Femur (tissue), 1 donor: ENCODE measurements at regions not wholly inside any gene's neighbourhood (a gene's known extent, or its start where the extent isn't known, plus 50 kb on each side); places are given as distances from the start of the nearest gene placed in this dataset.

ENCODE experiments used
- DNase-seq: peaks from one replicate; pipeline ENCODE4 v3.0.0-alpha.2; 2017

- peak; percentile 47 for DNase-seq
Observed at GRCh38 chr2:5845798-5846330, 153.7 kb downstream of the SOX11 start.

DNA sequence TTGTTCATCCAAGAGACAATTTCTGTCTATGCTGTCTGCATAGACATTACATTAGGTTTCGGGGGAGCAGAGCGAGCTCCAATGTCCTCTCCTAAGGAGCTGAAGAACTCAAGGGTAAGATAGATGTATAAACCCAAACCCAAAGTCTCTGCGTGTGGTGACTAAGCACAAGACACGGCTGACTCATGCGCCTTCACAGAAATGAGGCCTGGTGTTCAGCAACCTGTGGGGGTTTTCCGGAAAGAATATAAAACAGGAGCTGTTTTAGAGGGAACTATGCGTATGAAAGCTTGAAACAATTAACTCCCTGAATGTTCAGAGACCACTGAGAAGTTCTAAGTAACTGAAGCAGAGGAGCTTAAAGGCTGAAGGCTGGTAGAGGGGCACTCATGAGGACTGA, 154.7 kb downstream of the SOX11 start:
- no peak for DNase-seq

GRCh38 chr2:5849562-5849961, 157.4 kb downstream of the SOX11 start:
- no peak for DNase-seq

DNA sequence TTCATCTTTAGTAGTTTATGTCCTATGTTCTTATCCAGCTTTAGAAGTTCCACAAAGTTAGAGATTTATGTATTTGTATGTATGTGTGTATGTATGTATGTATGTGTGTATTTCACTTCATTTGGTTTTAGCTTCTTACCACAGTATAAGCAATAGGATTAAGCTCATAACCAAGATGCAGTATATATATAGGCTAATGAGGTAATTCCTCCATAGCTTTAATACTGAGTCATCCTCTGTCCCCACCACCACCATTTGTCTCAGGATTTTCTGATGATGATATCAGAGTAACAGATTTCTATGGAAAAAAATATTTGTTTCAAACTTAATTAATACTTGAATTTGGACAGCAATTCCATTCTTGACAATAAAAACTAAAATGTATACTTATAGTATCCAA, 159.2 kb downstream of the SOX11 start:
- DNase-seq, result no peak

- DNase-seq, result no peak
Observed at GRCh38 chr2:5854797-5855196, 162.6 kb downstream of the SOX11 start.

DNA sequence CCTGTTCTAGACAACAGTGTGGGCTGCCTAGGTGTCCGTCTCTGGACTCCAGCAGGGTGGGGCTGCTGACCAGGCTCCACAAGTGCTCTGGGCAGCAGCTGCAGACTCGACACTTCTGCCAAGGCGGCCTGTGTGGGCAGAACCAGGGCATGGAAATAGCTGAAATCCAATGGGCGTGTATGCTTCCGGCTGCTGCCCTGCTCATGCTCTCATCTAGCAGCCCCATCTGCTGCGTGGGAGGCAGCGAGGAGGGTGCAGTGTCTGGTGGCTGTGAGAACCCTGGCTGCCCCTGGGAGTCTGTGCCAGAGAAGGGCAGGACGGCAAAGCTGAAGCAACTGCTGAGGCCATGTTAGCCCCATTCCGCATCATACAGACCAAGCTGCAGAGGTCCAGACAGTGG, 174.9 kb downstream of the SOX11 start:
- DNase-seq, result peak; percentile 57

DNA sequence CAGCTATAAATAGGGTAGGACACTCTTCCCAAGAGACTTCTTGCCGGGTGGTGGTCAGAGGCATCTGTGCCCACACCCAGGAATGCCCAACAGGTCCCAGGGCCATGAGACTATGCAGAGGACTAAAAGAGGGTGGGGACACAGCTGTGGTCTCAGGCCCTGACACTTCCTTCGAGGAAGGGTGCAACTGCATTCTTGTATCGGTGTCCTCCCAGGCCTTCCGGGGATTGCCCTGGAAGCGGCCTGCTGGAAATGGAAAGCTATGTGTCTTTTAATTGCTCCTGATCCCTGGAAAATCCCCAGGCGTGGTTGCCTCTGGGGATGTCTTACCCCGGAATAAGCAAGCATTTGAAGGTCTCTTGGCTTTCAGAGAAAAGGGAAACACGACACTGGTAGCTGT, 176.7 kb downstream of the SOX11 start:
- DNase-seq, result peak; percentile 47

- peak; percentile 30 for DNase-seq
Observed at GRCh38 chr2:5869936-5870335, 177.8 kb downstream of the SOX11 start.

GRCh38 chr2:5877360-5877759, 185.2 kb downstream of the SOX11 start:
- DNase-seq, result no peak

DNA sequence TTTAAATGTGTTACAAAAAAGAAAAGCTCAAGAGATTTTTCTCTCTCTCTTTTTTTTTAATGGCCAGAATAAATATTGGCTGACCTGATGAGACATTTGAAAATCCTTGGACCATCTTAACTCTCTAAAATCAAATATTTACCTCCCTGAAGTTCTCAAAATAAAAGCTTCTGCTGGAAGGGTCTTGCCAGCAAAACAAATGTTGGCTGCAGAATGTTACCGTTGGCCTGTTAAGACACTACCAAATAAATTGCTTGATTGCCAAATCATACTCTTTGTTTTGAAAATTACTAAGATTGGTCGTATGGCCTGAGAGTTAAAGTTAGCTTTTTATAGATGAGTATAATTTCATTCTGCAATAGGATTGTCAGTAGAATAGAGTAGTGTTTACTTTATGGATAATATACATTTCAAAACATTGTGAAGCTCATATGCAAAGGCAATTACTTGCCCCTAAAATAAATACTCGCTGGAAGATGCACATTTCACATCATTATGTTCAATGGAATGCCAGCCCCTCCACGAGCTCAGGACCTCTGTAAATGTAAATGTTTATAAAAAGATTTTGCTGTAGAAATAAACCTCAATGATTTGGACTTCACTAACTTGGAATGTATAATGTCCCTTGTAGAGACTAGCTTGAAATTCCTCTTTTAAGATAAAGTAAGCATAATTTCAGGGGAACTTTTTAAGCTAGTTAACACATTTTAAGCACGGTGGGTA, 193.4 kb downstream of the SOX11 start:
- no peak for DNase-seq

DNA sequence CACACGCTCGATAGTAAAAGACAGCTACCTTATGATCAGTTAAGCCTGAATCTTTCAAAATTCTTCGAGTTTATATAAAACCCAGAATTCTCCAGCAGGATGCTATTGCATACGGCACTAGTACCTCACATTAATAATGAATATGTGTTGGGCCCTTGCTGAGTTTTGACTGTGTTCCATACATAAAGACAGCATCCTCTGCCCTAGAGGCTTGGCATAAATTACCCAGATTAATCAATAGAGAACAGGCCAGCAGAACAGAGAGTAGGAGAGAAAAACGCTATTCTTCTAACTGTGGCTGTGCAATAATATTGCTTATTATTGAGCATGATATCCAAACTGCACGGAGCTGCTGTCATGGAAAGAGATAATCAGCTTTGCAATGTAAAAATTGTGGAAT, 194.3 kb downstream of the SOX11 start:
- DNase-seq, result no peak

- no peak for DNase-seq
Observed at GRCh38 chr2:5888126-5888525, 195.9 kb downstream of the SOX11 start.

- DNase-seq, result no peak
Observed at GRCh38 chr2:5889519-5889918, 197.3 kb downstream of the SOX11 start.

DNA sequence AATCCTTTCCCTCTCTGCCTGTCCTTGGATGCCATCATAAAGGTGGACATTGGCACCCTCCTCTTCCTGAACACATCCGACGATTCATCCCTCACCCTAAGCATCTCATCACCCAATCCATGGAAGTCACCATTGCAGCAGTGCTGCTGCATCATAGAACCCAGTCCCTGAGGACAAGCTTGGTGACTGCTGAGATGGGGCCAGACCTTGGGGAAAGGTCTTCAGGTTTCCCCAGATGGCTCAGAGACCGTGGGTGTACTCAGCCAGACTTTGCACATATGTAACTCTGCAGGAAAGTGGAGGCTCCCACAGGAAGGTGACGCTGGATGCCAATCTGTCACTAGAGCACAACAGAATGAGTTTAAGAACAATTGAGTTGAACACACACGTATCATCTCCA, 202.2 kb downstream of the SOX11 start:
- DNase-seq, result no peak

DNA sequence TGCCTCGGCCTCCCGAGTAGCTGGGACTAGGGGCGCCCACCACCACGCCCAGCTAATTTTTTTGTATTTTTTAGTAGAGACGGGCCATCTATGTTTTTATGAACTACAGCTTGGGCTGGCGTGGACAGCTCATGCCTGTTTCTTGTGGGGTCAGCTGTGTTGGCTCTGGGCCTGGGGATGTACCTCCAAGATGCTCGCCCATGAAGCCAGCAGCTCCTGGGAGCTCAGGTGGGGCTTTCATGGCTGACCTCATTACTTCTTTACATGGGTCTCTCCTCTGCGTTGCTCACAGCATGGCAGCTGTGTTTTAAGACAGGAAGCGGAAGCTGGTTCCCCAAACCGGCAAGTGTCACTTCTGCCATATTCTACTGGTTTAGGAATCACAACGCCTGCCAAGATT, 203.1 kb downstream of the SOX11 start:
- DNase-seq, result no peak

DNA sequence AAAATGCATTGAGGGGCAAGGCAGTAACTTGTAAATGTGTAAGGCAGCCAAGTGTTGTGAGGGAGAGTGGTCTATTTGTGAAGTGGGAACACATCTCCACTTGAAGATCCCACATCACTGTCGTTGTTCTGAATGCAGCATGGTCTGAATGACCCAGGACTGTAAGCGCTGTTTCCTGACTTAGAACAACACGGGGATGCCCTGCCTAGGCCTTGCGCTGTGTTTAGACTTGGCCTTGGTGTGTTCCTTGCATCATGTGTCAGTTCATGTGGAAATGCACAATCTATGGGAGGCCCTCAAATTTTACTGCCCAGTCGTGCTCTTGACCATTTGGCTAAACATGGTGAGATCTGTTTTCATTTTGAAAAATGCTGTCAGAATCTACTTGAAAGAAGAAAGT, 205.1 kb downstream of the SOX11 start:
- no peak for DNase-seq

DNA sequence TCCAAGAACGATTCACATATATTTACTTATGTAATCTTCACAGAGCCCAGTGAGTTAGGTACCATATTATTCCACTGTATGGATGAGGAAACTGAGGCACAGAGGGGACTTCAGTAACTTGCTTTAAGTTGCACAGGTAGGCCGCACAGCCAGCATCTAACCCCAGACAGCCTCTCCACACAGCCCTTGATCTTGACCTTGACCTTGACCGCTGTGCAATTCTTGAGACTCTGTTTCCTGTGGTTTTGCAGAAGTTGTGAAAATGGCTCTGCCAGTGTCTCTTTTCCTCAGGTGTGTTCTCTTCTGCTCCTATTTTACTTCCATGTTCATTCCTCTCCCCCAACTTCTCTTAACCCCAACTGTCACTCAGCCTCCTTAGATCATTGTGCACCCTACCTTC, 206.5 kb downstream of the SOX11 start:
- no peak for DNase-seq

GRCh38 chr2:5905661-5906060, 213.5 kb downstream of the SOX11 start:
- no peak for DNase-seq

GRCh38 chr2:5908071-5908470, 215.9 kb downstream of the SOX11 start:
- no peak for DNase-seq

DNA sequence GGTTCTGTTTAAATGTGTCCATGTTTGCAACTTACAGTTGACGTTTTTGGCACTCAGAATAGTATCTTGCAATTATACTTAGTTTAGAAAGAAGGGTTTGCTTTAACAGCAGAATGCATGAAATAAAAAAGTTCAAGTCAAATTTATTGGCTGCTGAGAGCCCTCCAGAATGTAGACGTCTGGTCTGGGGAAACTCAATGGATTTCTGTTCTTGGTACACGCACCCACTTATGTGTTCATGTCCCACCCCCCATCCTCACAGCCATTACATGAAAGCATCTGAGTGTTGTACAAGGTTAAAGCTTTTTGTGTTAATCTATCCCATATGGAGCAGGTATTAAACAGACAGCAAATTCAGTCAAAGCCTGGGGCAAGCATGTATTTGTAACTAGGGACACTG, 219.5 kb downstream of the SOX11 start:
- no peak for DNase-seq

DNA sequence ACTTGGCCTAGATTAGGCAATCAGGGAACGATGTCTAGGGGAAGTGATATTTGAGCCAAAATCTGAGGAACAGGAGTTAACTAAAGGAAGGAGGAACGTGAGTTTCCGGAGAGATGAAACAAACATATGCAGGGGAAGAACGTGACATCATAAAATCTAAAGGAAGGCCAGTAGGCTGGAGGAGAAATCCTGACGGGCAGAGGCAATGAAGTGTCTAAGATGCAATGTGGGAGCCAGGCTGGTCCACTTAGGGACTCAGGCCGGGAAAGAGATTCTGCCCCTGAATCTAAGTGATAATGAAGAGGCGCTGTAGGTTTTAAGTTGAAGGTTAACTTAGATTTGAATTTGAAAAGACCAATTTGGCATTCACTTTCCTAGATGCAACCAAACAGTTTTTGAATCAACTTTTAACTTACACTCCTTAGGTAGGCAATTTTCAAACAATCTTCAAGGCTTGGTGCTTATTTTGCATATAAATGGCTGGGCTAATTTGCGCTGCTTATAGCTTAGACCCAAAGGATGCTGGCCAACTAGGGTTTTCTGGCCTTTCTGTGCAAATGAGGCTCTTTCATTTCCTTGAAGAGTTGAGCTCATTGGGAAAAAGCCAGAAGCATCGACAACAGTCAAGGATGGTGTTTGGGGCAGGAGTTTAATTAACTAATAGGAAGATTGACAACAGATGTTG, 221.7 kb downstream of the SOX11 start:
- DNase-seq, result no peak

GRCh38 chr2:5914811-5915611, 222.8 kb downstream of the SOX11 start:
- peak; percentile 77 for DNase-seq

DNA sequence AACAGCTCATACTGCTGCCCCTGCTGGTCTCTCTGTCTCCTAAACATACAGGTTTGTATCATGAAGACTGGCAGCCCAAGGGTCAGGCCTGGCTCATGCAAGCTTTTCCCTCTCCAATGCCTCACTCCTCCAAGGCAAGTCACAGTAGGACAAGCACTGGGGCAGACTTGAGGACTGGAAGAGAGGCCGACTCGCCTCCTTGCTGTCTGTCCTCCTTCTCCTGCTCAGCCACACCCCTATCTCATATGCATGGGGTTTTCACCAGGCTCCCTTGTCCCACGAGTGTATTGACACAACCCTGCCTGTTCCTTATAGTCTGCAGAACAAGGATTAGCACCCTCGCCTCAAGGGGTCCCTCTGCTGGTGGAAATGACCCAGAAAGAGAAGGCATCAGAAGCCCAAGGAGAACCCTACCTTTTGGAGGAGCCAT, 223.7 kb downstream of the SOX11 start:
- peak; percentile 21 for DNase-seq
